Mesenchymal stem cell (in vitro differentiated cells and primary cell): ENCODE measurements at regions not wholly inside any gene's neighbourhood (a gene's known extent, or its start where the extent isn't known, plus 50 kb on each side); places are given as distances from the start of the nearest gene placed in this dataset.
A peak's percentile ranks its signal among the peaks of the same experiment; 100 is the strongest.

Experiments
- DNase-seq: peaks from one replicate; pipeline ENCODE4 v3.0.0-alpha.2; 2013
- H2AFZ ChIP-seq: one replicate; pipeline ENCODE4 v1.6.1; 2013; ENCODE audit warnings: low read depth, mild to moderate bottlenecking, control low read depth, inconsistent platforms, low read length, moderate library complexity
- H2AK5ac ChIP-seq: 2 replicates; pipeline ENCODE4 v1.6.1; 2013; ENCODE audit warnings: low read length, moderate library complexity, mild to moderate bottlenecking, inconsistent platforms; ENCODE audit not compliant: severe bottlenecking
- H2BK120ac ChIP-seq: one replicate; pipeline ENCODE4 v1.6.1; 2013; ENCODE audit warnings: low read depth, mild to moderate bottlenecking, inconsistent platforms, low read length, moderate library complexity
- H2BK12ac ChIP-seq, 2 experiments: one replicate each; pipeline ENCODE4 v1.6.1; 2013; ENCODE audit warnings: inconsistent platforms in 2 of 2, low read length in 2 of 2, mild to moderate bottlenecking in 2 of 2, moderate library complexity in 2 of 2, control low read depth in 1 of 2
- H2BK15ac ChIP-seq: one replicate; pipeline ENCODE4 v1.6.1; 2013; ENCODE audit warnings: mild to moderate bottlenecking, low read depth, inconsistent platforms; ENCODE audit not compliant: poor library complexity, severe bottlenecking
- H2BK5ac ChIP-seq: 2 replicates; pipeline ENCODE4 v1.6.1; 2013; ENCODE audit warnings: low read depth, mild to moderate bottlenecking, low read length, control low read depth, inconsistent platforms; ENCODE audit not compliant: poor library complexity, severe bottlenecking
- H3K14ac ChIP-seq, 2 experiments: one replicate each; pipeline ENCODE4 v1.6.1; 2013; ENCODE audit warnings: inconsistent platforms in 2 of 2, low read length in 2 of 2, control low read depth in 1 of 2, mild to moderate bottlenecking in 1 of 2, moderate library complexity in 1 of 2
- H3K18ac ChIP-seq, 2 experiments: one replicate each; pipeline ENCODE4 v1.6.1; 2013; ENCODE audit warnings: inconsistent platforms in 2 of 2, low read length in 2 of 2, control low read depth in 1 of 2, low read depth in 1 of 2, mild to moderate bottlenecking in 1 of 2
- H3K23ac ChIP-seq, 2 experiments: one replicate each; pipeline ENCODE4 v1.6.1; 2013; ENCODE audit warnings: inconsistent platforms in 2 of 2, low read length in 2 of 2, mild to moderate bottlenecking in 2 of 2, moderate library complexity in 2 of 2, control low read depth in 1 of 2
- H3K27ac ChIP-seq: 2 replicates; pipeline ENCODE4 v1.5.1; 2013; ENCODE audit warnings: mild to moderate bottlenecking, moderate library complexity, low read length, control low read depth, inconsistent platforms; ENCODE audit not compliant: poor library complexity, severe bottlenecking
- H3K27me3 ChIP-seq, 2 experiments: 2 replicates each; pipeline versions ENCODE4 v1.6.1 to v1.7.0; 2013; ENCODE audit warnings: low read length in 2 of 2, mild to moderate bottlenecking in 2 of 2, moderate library complexity in 2 of 2, control low read depth in 1 of 2, inconsistent platforms in 1 of 2; ENCODE audit not compliant: control insufficient read depth in 1 of 2, insufficient read depth in 1 of 2
- H3K36me3 ChIP-seq, 2 experiments: 2 replicates each; pipeline versions ENCODE4 v1.6.1 to v1.7.0; 2013; ENCODE audit warnings: low read length in 2 of 2, control low read depth in 1 of 2, inconsistent platforms in 1 of 2, low read depth in 1 of 2, mild to moderate bottlenecking in 1 of 2; ENCODE audit not compliant: insufficient read depth in 2 of 2, control insufficient read depth in 1 of 2
- H3K4ac ChIP-seq, 2 experiments: one replicate each; pipeline ENCODE4 v1.6.1; 2013; ENCODE audit warnings: inconsistent platforms in 2 of 2, low read length in 2 of 2, mild to moderate bottlenecking in 2 of 2, moderate library complexity in 2 of 2, control low read depth in 1 of 2, low read depth in 1 of 2
- H3K4me1 ChIP-seq: 2 replicates; pipeline ENCODE4 v1.6.1; 2013; ENCODE audit warnings: low read depth, low read length, control low read depth; ENCODE audit not compliant: control insufficient read depth, insufficient read depth
- H3K4me2 ChIP-seq: 2 replicates; pipeline ENCODE4 v1.6.1; 2013; ENCODE audit warnings: low read length, mild to moderate bottlenecking, inconsistent platforms; ENCODE audit not compliant: poor library complexity, severe bottlenecking
- H3K4me3 ChIP-seq, 2 experiments: 2 replicates each; pipeline versions ENCODE4 v1.5.1 to v1.7.0; 2013; ENCODE audit warnings: low read length in 2 of 2, mild to moderate bottlenecking in 2 of 2, control low read depth in 1 of 2, low read depth in 1 of 2; ENCODE audit not compliant: insufficient read depth in 1 of 2
- H3K79me1 ChIP-seq: replicated peaks from 2 replicates; pipeline ENCODE4 v1.6.1; 2013; ENCODE audit warnings: mild to moderate bottlenecking, control low read depth, low read length, inconsistent platforms; ENCODE audit not compliant: poor library complexity, severe bottlenecking
- H3K9ac ChIP-seq: 2 replicates; pipeline ENCODE4 v1.7.0; 2013; ENCODE audit warnings: mild to moderate bottlenecking, low read length, moderate library complexity
- H3K9me3 ChIP-seq: 2 replicates; pipeline ENCODE4 v1.7.0; 2013; ENCODE audit warnings: mild to moderate bottlenecking, low read length; ENCODE audit not compliant: control insufficient read depth
- H4K8ac ChIP-seq: one replicate; pipeline ENCODE4 v1.6.1; 2013; ENCODE audit warnings: inconsistent platforms, mild to moderate bottlenecking, low read length, moderate library complexity
- H4K91ac ChIP-seq: one replicate; pipeline ENCODE4 v1.6.1; 2013; ENCODE audit warnings: mild to moderate bottlenecking, low read length, inconsistent platforms
- WGBS: methylation state at CpG from one replicate; pipeline ENCODE4 v1.1.7; 2013; ENCODE audit warnings: mixed read lengths; 5-methylcytosine and 5-hydroxymethylcytosine counted together

DNA sequence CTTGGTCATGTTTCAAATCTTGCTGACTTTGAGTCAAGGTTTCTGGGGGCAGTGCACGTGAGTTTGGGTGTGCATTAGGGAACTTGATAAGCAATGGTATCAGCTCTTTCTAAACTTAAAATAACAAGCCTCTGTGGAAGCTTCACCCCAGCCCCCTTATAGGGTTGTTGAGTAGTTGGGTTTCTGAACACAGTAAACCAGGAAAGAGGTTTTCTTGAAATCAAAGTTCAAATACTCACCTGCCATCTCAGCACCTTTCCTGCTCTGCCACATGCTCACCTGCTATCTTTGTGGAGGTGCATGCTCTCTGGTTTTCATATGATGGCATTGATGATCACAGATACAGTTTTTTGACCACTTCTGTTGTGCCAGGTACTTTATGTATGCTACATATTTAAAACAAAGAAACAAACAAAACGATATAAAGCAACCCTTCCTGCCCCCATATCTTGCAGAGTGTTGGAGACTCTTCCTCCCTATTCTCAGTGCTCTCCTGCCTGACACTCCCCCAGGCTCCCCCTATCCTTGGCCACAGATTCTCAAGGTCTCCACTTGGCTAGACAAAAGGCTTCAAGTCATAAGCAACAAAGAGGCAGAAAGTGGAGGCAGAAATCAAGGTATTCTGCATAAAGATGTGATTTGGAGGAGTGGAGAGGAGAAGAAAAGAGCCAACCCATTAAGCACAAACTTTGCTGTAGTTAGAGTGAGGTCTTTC is 360.6 kb downstream of the CYRIA start:
- Histone ChIP-seq H2AK5ac (no peak overlapping the region), H3K14ac (no peak overlapping the region), H3K9ac (no peak overlapping the region), H3K27me3 (no peaks in the 10 kb centered on the region), H2BK5ac (no peak overlapping the region), H3K9me3 (peaks cover 6% of the 10 kb centered on the region), H3K4me1 (no peaks in the 10 kb centered on the region), H4K91ac (no peak overlapping the region), H2BK12ac (no peak overlapping the region), H3K36me3 (no peaks in the 10 kb centered on the region), H3K23ac (no peak overlapping the region), H4K8ac (no peak overlapping the region), H3K27ac (no peak overlapping the region), H2BK120ac (no peak overlapping the region), H3K4me3 (no peak overlapping the region), H3K18ac (no peak overlapping the region), H3K79me1 (no peaks in the 10 kb centered on the region), H3K4me2 (no peak overlapping the region), H2BK15ac (no peak overlapping the region), H3K4ac (no peak overlapping the region), H2AFZ (no peak overlapping the region)
- DNase-seq: no peak
- 60% methylated on average over 1 of the region's 2 CpGs for WGBS

DNA sequence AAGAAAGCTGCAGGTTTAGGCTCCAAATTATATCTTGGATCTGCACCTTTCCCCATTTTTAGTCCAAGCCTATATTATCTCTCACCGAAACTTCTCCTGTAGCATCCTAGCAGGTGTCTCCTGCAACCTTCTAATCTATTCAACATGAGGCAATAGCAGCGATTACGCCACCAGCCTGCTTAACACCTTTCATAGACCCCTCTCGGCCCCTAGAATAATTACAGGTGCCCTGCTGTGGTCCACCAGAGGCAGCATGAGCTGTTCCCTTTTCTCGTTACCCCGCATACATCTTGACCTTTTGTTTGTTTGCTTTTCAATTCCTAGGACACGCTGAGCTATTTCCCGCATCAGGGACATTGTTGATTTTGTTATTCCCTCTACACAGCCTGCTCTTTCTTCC is 361.9 kb downstream of the CYRIA start:
- H3K18ac ChIP-seq: no peak overlapping the region
- H3K4me2 ChIP-seq: no peak overlapping the region
- H3K14ac ChIP-seq: no peak overlapping the region
- H2BK5ac ChIP-seq: no peak overlapping the region
- no peak overlapping the region for H4K8ac ChIP-seq
- no peak overlapping the region for H3K4me3 ChIP-seq
- H3K27me3 ChIP-seq: no peaks in the 10 kb centered on the region
- no peak overlapping the region for H3K9ac ChIP-seq
- H2AFZ ChIP-seq: no peak overlapping the region
- H4K91ac ChIP-seq: no peak overlapping the region
- DNase-seq: no peak
- H3K36me3 ChIP-seq: no peaks in the 10 kb centered on the region
- no peak overlapping the region for H2BK15ac ChIP-seq
- no peaks in the 10 kb centered on the region for H3K4me1 ChIP-seq
- H3K79me1 ChIP-seq: no peaks in the 10 kb centered on the region
- no peak overlapping the region for H3K4ac ChIP-seq
- no peak overlapping the region for H2BK120ac ChIP-seq
- H3K9me3 ChIP-seq: peaks cover 14% of the 10 kb centered on the region
- H2AK5ac ChIP-seq: no peak overlapping the region
- no peak overlapping the region for H2BK12ac ChIP-seq
- H3K27ac ChIP-seq: no peak overlapping the region
- 51% methylated on average over 8 of the region's 8 CpGs for WGBS
- H3K23ac ChIP-seq: no peak overlapping the region

DNA sequence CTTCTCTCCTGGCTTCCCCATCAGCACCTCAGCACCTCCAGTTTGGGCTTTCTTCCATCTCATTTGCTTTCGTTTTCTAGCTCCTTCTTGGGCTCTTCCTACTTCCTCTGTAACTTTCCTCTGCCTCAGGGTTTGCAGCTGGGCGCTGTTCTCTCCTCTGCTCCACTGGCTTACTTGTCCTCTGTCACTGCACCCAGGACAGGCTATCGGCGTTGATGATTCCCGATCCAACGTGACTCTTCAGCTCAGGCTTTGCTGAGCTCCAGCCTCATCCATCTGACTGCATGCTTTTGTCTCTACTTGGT is 362.4 kb downstream of the CYRIA start:
- Histone ChIP-seq H3K4ac (no peak overlapping the region), H4K91ac (no peak overlapping the region), H3K18ac (no peak overlapping the region), H2BK5ac (no peak overlapping the region), H3K27me3 (no peaks in the 10 kb centered on the region), H3K23ac (no peak overlapping the region), H3K36me3 (no peaks in the 10 kb centered on the region), H2BK12ac (no peak overlapping the region), H2BK15ac (no peak overlapping the region), H3K9ac (no peak overlapping the region), H3K4me2 (peak overlapping the region; percentile 40), H2BK120ac (no peak overlapping the region), H3K27ac (no peak overlapping the region), H3K4me3 (peak overlapping the region in 1 of 2 experiments; percentile 47), H4K8ac (no peak overlapping the region), H2AK5ac (no peak overlapping the region), H3K4me1 (no peaks in the 10 kb centered on the region), H3K9me3 (peaks cover 15% of the 10 kb centered on the region), H3K79me1 (no peaks in the 10 kb centered on the region), H3K14ac (no peak overlapping the region), H2AFZ (no peak overlapping the region)
- DNase-seq: no peak
- 74% methylated on average over 6 of the region's 6 CpGs for WGBS

GRCh38 chr2:16302431-16303272 is 362.3 kb downstream of the MYCN start:
- Histone ChIP-seq H3K4me3 (peak overlapping the region in 1 of 2 experiments; percentile 47), H4K8ac (no peak overlapping the region), H4K91ac (no peak overlapping the region), H2BK5ac (no peak overlapping the region), H3K9me3 (peaks cover 15% of the 10 kb centered on the region), H3K23ac (no peak overlapping the region), H2BK120ac (no peak overlapping the region), H2BK15ac (no peak overlapping the region), H3K4ac (no peak overlapping the region), H3K9ac (no peak overlapping the region), H2AFZ (no peak overlapping the region), H3K14ac (no peak overlapping the region), H2AK5ac (no peak overlapping the region), H3K79me1 (no peaks in the 10 kb centered on the region), H3K27ac (no peak overlapping the region), H3K18ac (no peak overlapping the region), H3K4me2 (peak overlapping the region; percentile 40), H3K36me3 (no peaks in the 10 kb centered on the region), H3K27me3 (no peaks in the 10 kb centered on the region), H2BK12ac (no peak overlapping the region), H3K4me1 (no peaks in the 10 kb centered on the region)
- WGBS: 71% methylated on average over 11 of the region's 11 CpGs
- DNase-seq: no peak
